HepG2 (cell line): ENCODE measurements at regions not wholly inside any gene's neighbourhood (a gene's known extent, or its start where the extent isn't known, plus 50 kb on each side); places are given as distances from the start of the nearest gene placed in this dataset.

ENCODE experiments used
- ATAC-seq: fragments of 200-7000 bp; cut with Tn5 transposase; 3 replicates; pipeline ENCODE4 v1.9.1; 2020; ENCODE audit warnings: mild to moderate bottlenecking, moderate library complexity
- BruUV-seq: library from RNA; stranded (reverse); fragments of 400-500 nt; replicated peaks from 2 replicates; lab custom pipeline; 2021; lab: Mats Ljungman, UMichigan
- CTCF ChIA-PET: fragments of 300-600 bp; formaldehyde crosslinking; extraction: SDS; loops from one replicate; lab custom pipeline; 2021; ENCODE audit warnings: low total read pairs, inconsistent platforms, low intra/inter-chr PET ratio; lab: Yijun Ruan, JAX
- POLR2A ChIA-PET: fragments of 350-600 bp; sonication (Branson Sonifier 250); formaldehyde crosslinking; loops from one replicate; lab custom pipeline; 2020; ENCODE audit warnings: antibody characterized with exemption, inconsistent platforms; lab: Yijun Ruan, JAX
- DNase-seq: peaks from one replicate; pipeline ENCODE4 v3.0.0-alpha.2; 2015; ENCODE audit warnings: low spot score
- FAIRE-seq: peaks from 3 replicates; lab custom pipeline; 2011; peaks lifted over from hg19 to GRCh38; lab: Jason Lieb, UNC
- H2AFZ ChIP-seq: one replicate; pipeline ENCODE4 v1.6.1; 2011; ENCODE audit warnings: low read length, inconsistent platforms
- H3K27ac ChIP-seq: fragments of 300-600 bp; 3 replicates; pipeline ENCODE4 v1.8.0; 2011; ENCODE audit warnings: mixed run types, mild to moderate bottlenecking, mixed read lengths, low read length, inconsistent platforms; ENCODE audit not compliant: insufficient read depth; ENCODE audit errors: extremely low read length
- H3K27me3 ChIP-seq, 2 experiments: fragments of 200-600 bp in 1 of 2; 2 replicates in 1 of 2; 3 replicates in 1 of 2; pipeline versions ENCODE4 v1.6.0 to v1.8.0; 2011; ENCODE audit warnings: low read length in 2 of 2, mild to moderate bottlenecking in 2 of 2, moderate library complexity in 2 of 2, inconsistent platforms in 1 of 2; ENCODE audit not compliant: insufficient read depth in 2 of 2, control insufficient read depth in 1 of 2
- H3K36me3 ChIP-seq, 2 experiments: fragments of 200-600 bp in 1 of 2; replicated peaks in 1 of 2; 2 replicates in 1 of 2; 3 replicates in 1 of 2; pipeline versions ENCODE4 v1.5.1 to v1.8.0; 2011; ENCODE audit warnings: low read length in 2 of 2, inconsistent platforms in 1 of 2; ENCODE audit not compliant: insufficient read depth in 2 of 2, control insufficient read depth in 1 of 2
- H3K4me1 ChIP-seq: 2 replicates; pipeline ENCODE4 v1.5.1; 2012; ENCODE audit warnings: low read length, inconsistent platforms; ENCODE audit not compliant: insufficient read depth
- H3K4me2 ChIP-seq: 2 replicates; pipeline ENCODE4 v1.6.0; 2011; ENCODE audit warnings: low read depth, low read length, inconsistent platforms
- H3K4me3 ChIP-seq, 3 experiments: fragments of 200-600 bp in 1 of 3; sonication (generic), shearing (Covaris generic) in 1 of 3; replicated peaks in 1 of 3; 2 replicates each; pipeline ENCODE4 v1.5.1; 2011 to 2016; ENCODE audit warnings: low read length in 3 of 3, inconsistent platforms in 2 of 3, low read depth in 2 of 3, mild to moderate bottlenecking in 2 of 3, control low read depth in 1 of 3, mixed read lengths in 1 of 3; ENCODE audit not compliant: insufficient read depth in 1 of 3
- H3K79me2 ChIP-seq: one replicate; pipeline ENCODE4 v1.6.1; 2011; ENCODE audit warnings: low read length, inconsistent platforms; ENCODE audit not compliant: insufficient read depth
- H3K9ac ChIP-seq: 2 replicates; pipeline ENCODE4 v1.6.0; 2011; ENCODE audit warnings: mild to moderate bottlenecking, low read depth, low read length, inconsistent platforms; ENCODE audit not compliant: insufficient read depth
- H3K9me3 ChIP-seq: 2 replicates; pipeline ENCODE4 v1.5.1; 2012; ENCODE audit warnings: mild to moderate bottlenecking, low read length
- H4K20me1 ChIP-seq: 2 replicates; pipeline ENCODE4 v1.6.0; 2011; ENCODE audit warnings: inconsistent platforms, mild to moderate bottlenecking, low read length, moderate library complexity; ENCODE audit not compliant: insufficient read depth
- HOXA9 ChIP-seq: sonication (generic); formaldehyde crosslinking; IDR thresholded peaks from 2 replicates; pipeline ENCODE4 v1.8.1; 2022; ENCODE audit warnings: missing genetic modification reagents, mild to moderate bottlenecking, moderate library complexity, borderline replicate concordance
- MAFF ChIP-seq: IDR thresholded peaks from 2 replicates; pipeline ENCODE4 v1.6.1; 2011; ENCODE audit warnings: low read depth, low read length, improper control_type of control experiment
- MAFK ChIP-seq, 2 experiments: IDR thresholded peaks in 1 of 2; conservative IDR thresholded peaks in 1 of 2; 2 replicates each; pipeline ENCODE4 v1.6.1; 2011; ENCODE audit warnings: improper control_type of control experiment in 2 of 2, low read length in 2 of 2
- ZNF17 ChIP-seq: sonication (generic); formaldehyde crosslinking; IDR thresholded peaks from 2 replicates; pipeline ENCODE4 v1.5.0; 2020; ENCODE audit warnings: mild to moderate bottlenecking, missing genetic modification reagents
- ZNF660 ChIP-seq: sonication (generic); formaldehyde crosslinking; IDR thresholded peaks from 2 replicates; pipeline ENCODE4 v1.5.1; 2020; ENCODE audit warnings: mild to moderate bottlenecking, low read depth, missing genetic modification reagents, borderline replicate concordance
- ZSCAN9 ChIP-seq: IDR thresholded peaks from 2 replicates; pipeline ENCODE4 v1.6.1; 2016; ENCODE audit warnings: borderline replicate concordance
- WGBS: methylation state at CpG from one replicate; pipeline ENCODE4 v1.1.6; 2017; ENCODE audit warnings: low lambda C conversion rate; 5-methylcytosine and 5-hydroxymethylcytosine counted together
- in situ Hi-C: cut with HindIII; loops from 2 replicates; pipeline ENCODE4 v1.10.0; 2017; ENCODE audit warnings: low pct_unique_long_range_greater_than_20kb; ENCODE audit not compliant: extremely low pct_ligation_motif_present
- intact Hi-C: fragments of 100-400 bp; cut with micrococcal nuclease; formaldehyde crosslinking; loops from one replicate; pipeline ENCODE4 v1.10.0; 2022; ENCODE audit not compliant: unreplicated experiment

DNA sequence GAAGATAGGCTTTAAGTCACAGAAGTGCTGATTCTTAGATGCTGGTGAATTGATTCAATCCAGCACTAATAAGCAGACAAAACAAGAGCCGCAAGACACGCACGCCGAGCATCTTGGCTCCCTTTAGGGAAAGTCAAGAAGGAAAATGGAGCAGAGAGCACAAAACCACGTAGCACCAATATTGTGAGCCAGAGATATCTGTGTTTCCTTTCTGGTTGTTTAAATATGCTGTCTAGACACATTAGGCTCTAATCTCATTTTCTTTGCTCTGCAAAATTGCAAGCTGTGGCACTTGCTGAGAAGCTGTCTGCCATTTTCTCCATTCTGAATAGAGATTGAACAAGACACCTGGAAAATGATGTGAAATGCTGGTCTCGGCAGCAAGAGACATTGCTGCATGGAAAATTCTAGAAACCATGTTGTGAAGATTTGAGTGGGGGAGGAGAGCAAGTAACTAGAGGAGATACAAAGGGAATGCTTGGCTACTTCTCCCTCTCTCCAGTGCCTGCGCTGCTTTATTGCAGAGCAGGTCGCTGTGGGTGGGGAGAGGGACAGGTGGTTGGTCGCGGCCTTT, 336.3 kb downstream of the MED10 start:
- H3K27ac ChIP-seq: no peak overlapping the region
- peaks cover 2 to 17% of the 10 kb centered on the region in 2 experiments; a peak in 2 of 5 replicates for H3K27me3 ChIP-seq
- FAIRE-seq (no peak), ATAC-seq (no peak), DNase-seq (no peak)
- no peak overlapping the region for H3K4me3 ChIP-seq
- H2AFZ ChIP-seq: no peak overlapping the region
- TF ChIP-seq ZNF17 (CRISPR knock-in tag): no peak
- TF ChIP-seq MAFK (conservative IDR thresholded peaks at IDR 0.05 in 1 of 2, IDR thresholded peaks at IDR 0.05 in 1 of 2; ENCODE audit: low read length in 2 of 2): peak in 1 of 2 experiments; percentile 28; a peak in 1 of 4 replicates
- TF ChIP-seq MAFF: peak; percentile 32; the same call in 1 of the 2 replicates
- TF ChIP-seq ZNF660 (CRISPR knock-in tag): no peak
- no peak for TF ChIP-seq ZSCAN9
- POLR2A ChIA-PET: no interaction called here
- no TSS peak for BruUV-seq
- no peak overlapping the region for H3K4me2 ChIP-seq
- H4K20me1 ChIP-seq: no peaks in the 10 kb centered on the region
- no peak overlapping the region for H3K9ac ChIP-seq
- 21% methylated on average over 10 of the region's 10 CpGs for WGBS
- H3K79me2 ChIP-seq: no peaks in the 10 kb centered on the region
- intact Hi-C loops (no loop called here), in situ Hi-C loops (no loop called here)
- no peaks in the 10 kb centered on the region for H3K36me3 ChIP-seq
- CTCF ChIA-PET: no interaction called here
- no peaks in the 10 kb centered on the region for H3K4me1 ChIP-seq
- H3K9me3 ChIP-seq: no peaks in the 10 kb centered on the region

DNA sequence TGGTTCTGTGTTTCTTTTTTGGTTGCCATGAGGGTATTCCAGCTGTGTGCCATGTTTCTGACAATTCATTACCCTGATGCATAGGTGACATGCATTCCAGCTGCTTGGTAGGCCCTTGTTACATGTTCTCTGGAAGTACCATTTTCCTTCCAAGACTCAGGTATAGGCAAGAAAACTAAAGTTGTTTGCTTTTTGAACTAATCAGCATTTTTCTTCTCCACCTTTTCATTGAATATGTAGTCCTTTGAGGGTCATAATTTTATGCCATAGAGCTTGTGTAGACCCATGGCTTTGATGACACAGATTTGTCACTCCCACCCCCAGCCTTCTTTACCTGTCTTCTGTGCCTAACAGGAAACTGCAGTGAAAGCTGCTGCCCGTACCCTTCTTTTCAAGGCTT, 339.2 kb downstream of the MED10 start:
- FAIRE-seq: no peak
- H3K27me3 ChIP-seq: peaks cover 2 to 9% of the 10 kb centered on the region in 2 experiments; a peak in 2 of 5 replicates
- ATAC-seq: no peak
- no TSS peak for BruUV-seq
- H2AFZ ChIP-seq: no peak overlapping the region
- H3K79me2 ChIP-seq: no peaks in the 10 kb centered on the region
- POLR2A ChIA-PET: no interaction called here
- H3K9me3 ChIP-seq: no peaks in the 10 kb centered on the region
- peak; percentile 63 to 67 for TF ChIP-seq MAFK (conservative IDR thresholded peaks at IDR 0.05 in 1 of 2, IDR thresholded peaks at IDR 0.05 in 1 of 2; ENCODE audit: low read length in 2 of 2)
- peak; percentile 41; the same call in 1 of the 2 replicates for TF ChIP-seq MAFF
- no peak for TF ChIP-seq HOXA9
- TF ChIP-seq, all 625 proteins: peak for 2
- H3K4me1 ChIP-seq: no peaks in the 10 kb centered on the region
- no peak overlapping the region for H3K27ac ChIP-seq
- WGBS: 38% methylated on average over 1 of the region's 1 CpG
- intact Hi-C loops (no loop called here), in situ Hi-C loops (no loop called here)
- no peaks in the 10 kb centered on the region for H4K20me1 ChIP-seq
- DNase-seq: no peak
- H3K4me3 ChIP-seq: no peak overlapping the region
- H3K4me2 ChIP-seq: no peak overlapping the region
- CTCF ChIA-PET: no interaction called here
- H3K9ac ChIP-seq: no peak overlapping the region
- H3K36me3 ChIP-seq: no peaks in the 10 kb centered on the region
